Loucy (cell line): ENCODE measurements at regions not wholly inside any gene's neighbourhood (a gene's known extent, or its start where the extent isn't known, plus 50 kb on each side); places are given as distances from the start of the nearest gene placed in this dataset.

Experiments used
- H2AFZ ChIP-seq: fragments of 200-600 bp; sonication (generic); 2 replicates; pipeline ENCODE4 v1.6.0; 2016; ENCODE audit warnings: antibody characterized with exemption, mild to moderate bottlenecking, low read length, moderate library complexity
- H3F3A ChIP-seq: fragments of 200-600 bp; 2 replicates; pipeline ENCODE4 v1.6.0; 2016; ENCODE audit warnings: antibody characterized with exemption, low read depth, mild to moderate bottlenecking
- H3K27me3 ChIP-seq: fragments of 200-600 bp; sonication (generic); 2 replicates; pipeline ENCODE4 v1.6.1; 2014; ENCODE audit warnings: low read length, mild to moderate bottlenecking; ENCODE audit not compliant: insufficient read depth, poor library complexity, severe bottlenecking
- H3K36me3 ChIP-seq: fragments of 200-600 bp; sonication (generic); 2 replicates; pipeline ENCODE4 v1.6.1; 2016; ENCODE audit warnings: low read length; ENCODE audit not compliant: insufficient read depth
- H3K4me1 ChIP-seq: fragments of 200-600 bp; sonication (generic); 2 replicates; pipeline ENCODE4 v1.5.1; 2014; ENCODE audit warnings: low read length, mild to moderate bottlenecking; ENCODE audit not compliant: insufficient read depth, poor library complexity, severe bottlenecking
- H3K4me2 ChIP-seq: fragments of 200-600 bp; sonication (generic); 2 replicates; pipeline ENCODE4 v1.6.0; 2014; ENCODE audit warnings: antibody characterized with exemption, low read length, low read depth, mild to moderate bottlenecking; ENCODE audit not compliant: poor library complexity, severe bottlenecking
- H3K4me3 ChIP-seq: fragments of 200-600 bp; sonication (generic); 2 replicates; pipeline ENCODE4 v1.5.1; 2014; ENCODE audit warnings: low read length, mild to moderate bottlenecking, mixed read lengths; ENCODE audit not compliant: poor library complexity, severe bottlenecking
- H3K79me2 ChIP-seq: fragments of 200-600 bp; sonication (generic); 2 replicates; pipeline ENCODE4 v1.6.1; 2014; ENCODE audit warnings: low read length; ENCODE audit not compliant: insufficient read depth
- H3K9ac ChIP-seq: fragments of 200-600 bp; sonication (generic); 2 replicates; pipeline ENCODE4 v1.6.0; 2014; ENCODE audit warnings: mild to moderate bottlenecking, low read depth, low read length, moderate library complexity; ENCODE audit not compliant: poor library complexity, severe bottlenecking
- H3K9me2 ChIP-seq: fragments of 200-600 bp; sonication (generic); replicated peaks from 2 replicates; pipeline ENCODE4 v1.6.1; 2016; ENCODE audit warnings: low read depth, low read length, mixed read lengths
- H3K9me3 ChIP-seq: fragments of 200-600 bp; sonication (generic); 2 replicates; pipeline ENCODE4 v1.6.1; 2014; ENCODE audit warnings: mild to moderate bottlenecking, antibody characterized with exemption, low read length, low read depth; ENCODE audit not compliant: insufficient read depth
- H4K20me1 ChIP-seq: fragments of 200-600 bp; sonication (generic); 2 replicates; pipeline ENCODE4 v1.6.0; 2014; ENCODE audit warnings: antibody characterized with exemption, low read length, mild to moderate bottlenecking; ENCODE audit not compliant: insufficient read depth, poor library complexity, severe bottlenecking
- EZH2phosphoT487 ChIP-seq: fragments of 200-600 bp; IDR thresholded peaks from 2 replicates; pipeline ENCODE4 v1.6.1; 2018; ENCODE audit warnings: antibody characterized with exemption, mild to moderate bottlenecking, moderate library complexity, borderline replicate concordance
- TF ChIP-seq, protein P1 (sequence below): fragments of 200-600 bp; sonication (generic); conservative IDR thresholded peaks from 2 replicates; pipeline ENCODE4 v1.5.1; 2014; ENCODE audit warnings: mild to moderate bottlenecking, antibody characterized with exemption, low read length

DNA sequence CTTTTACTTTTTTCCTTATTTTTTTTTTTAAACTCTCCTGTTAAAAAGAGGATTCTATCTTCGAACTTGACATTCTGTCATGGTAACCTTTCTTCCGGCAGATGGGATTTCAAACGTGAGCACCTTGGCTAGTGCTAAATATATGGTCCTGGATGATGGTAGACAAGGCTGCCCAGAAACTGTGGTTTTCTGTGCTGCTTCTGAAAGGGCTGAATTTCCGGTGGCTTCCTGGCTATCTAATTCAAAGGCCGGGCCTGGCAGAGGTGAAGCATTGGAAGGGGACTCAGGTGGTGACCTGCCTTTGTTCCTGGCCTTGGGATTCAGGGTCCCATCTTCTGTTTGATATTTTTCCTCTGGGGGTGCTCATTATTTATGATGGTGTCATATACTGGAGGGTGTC is 118.6 kb upstream of the MYL2 start:
- Histone ChIP-seq H3K4me2 (no peak overlapping the region), H2AFZ (no peak overlapping the region)

DNA sequence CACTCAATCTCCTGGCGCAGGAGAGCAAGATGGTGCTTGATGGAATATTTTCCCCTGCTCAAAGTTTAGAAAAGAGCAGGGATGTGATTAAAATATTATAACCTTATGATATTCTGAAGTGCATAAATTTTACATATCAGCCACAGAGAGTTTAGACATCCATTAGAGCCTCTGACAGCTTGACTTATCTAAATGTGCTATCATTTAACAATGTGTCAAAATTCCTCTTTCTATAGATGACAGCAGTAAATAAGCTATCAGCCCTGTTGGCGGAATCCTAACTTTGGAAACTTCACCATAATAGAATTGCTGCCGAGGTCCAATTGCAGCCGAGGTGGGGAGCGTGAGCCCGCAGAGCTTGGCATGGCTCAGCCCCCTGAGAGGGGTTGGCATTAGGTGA is 117.7 kb upstream of the MYL2 start:
- Histone ChIP-seq H3K4me1 (peaks cover 10% of the 10 kb centered on the region), H3K9me3 (no peaks in the 10 kb centered on the region), H3K4me2 (no peak overlapping the region), H3K27me3 (no peaks in the 10 kb centered on the region), H3K36me3 (no peaks in the 10 kb centered on the region), H3K79me2 (no peaks in the 10 kb centered on the region), H3K9ac (no peak overlapping the region), H2AFZ (no peak overlapping the region), H3K4me3 (no peak overlapping the region), H3K9me2 (no peaks in the 10 kb centered on the region), H3F3A (no peaks in the 10 kb centered on the region), H4K20me1 (no peaks in the 10 kb centered on the region)
- TF ChIP-seq EZH2phosphoT487: no peak
- TF ChIP-seq, protein P1, sequence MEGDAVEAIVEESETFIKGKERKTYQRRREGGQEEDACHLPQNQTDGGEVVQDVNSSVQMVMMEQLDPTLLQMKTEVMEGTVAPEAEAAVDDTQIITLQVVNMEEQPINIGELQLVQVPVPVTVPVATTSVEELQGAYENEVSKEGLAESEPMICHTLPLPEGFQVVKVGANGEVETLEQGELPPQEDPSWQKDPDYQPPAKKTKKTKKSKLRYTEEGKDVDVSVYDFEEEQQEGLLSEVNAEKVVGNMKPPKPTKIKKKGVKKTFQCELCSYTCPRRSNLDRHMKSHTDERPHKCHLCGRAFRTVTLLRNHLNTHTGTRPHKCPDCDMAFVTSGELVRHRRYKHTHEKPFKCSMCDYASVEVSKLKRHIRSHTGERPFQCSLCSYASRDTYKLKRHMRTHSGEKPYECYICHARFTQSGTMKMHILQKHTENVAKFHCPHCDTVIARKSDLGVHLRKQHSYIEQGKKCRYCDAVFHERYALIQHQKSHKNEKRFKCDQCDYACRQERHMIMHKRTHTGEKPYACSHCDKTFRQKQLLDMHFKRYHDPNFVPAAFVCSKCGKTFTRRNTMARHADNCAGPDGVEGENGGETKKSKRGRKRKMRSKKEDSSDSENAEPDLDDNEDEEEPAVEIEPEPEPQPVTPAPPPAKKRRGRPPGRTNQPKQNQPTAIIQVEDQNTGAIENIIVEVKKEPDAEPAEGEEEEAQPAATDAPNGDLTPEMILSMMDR: no peak

More for the DNA sequence above, 118.6 kb upstream of the MYL2 start:
- H3K9ac ChIP-seq: no peak overlapping the region
- H3K9me3 ChIP-seq: no peaks in the 10 kb centered on the region
- H3K36me3 ChIP-seq: no peaks in the 10 kb centered on the region
- no peaks in the 10 kb centered on the region for H3F3A ChIP-seq
- peaks cover 10% of the 10 kb centered on the region for H3K4me1 ChIP-seq
- no peaks in the 10 kb centered on the region for H4K20me1 ChIP-seq
- H3K27me3 ChIP-seq: no peaks in the 10 kb centered on the region
- H3K79me2 ChIP-seq: no peaks in the 10 kb centered on the region
- TF ChIP-seq EZH2phosphoT487: no peak
- H3K4me3 ChIP-seq: no peak overlapping the region
- no peaks in the 10 kb centered on the region for H3K9me2 ChIP-seq

- Histone ChIP-seq H3K79me2 (no peaks in the 10 kb centered on the region), H3K4me3 (no peak overlapping the region), H3K4me2 (no peak overlapping the region), H3K4me1 (peaks cover 10% of the 10 kb centered on the region), H3F3A (no peaks in the 10 kb centered on the region), H3K9me3 (no peaks in the 10 kb centered on the region), H3K27me3 (no peaks in the 10 kb centered on the region), H3K9me2 (no peaks in the 10 kb centered on the region), H3K36me3 (no peaks in the 10 kb centered on the region), H3K9ac (no peak overlapping the region), H4K20me1 (no peaks in the 10 kb centered on the region), H2AFZ (no peak overlapping the region)
- no peak for TF ChIP-seq EZH2phosphoT487
- TF ChIP-seq, protein P1: no peak
Observed at GRCh38 chr12:111037047-111037446, 116.7 kb upstream of the MYL2 start.

DNA sequence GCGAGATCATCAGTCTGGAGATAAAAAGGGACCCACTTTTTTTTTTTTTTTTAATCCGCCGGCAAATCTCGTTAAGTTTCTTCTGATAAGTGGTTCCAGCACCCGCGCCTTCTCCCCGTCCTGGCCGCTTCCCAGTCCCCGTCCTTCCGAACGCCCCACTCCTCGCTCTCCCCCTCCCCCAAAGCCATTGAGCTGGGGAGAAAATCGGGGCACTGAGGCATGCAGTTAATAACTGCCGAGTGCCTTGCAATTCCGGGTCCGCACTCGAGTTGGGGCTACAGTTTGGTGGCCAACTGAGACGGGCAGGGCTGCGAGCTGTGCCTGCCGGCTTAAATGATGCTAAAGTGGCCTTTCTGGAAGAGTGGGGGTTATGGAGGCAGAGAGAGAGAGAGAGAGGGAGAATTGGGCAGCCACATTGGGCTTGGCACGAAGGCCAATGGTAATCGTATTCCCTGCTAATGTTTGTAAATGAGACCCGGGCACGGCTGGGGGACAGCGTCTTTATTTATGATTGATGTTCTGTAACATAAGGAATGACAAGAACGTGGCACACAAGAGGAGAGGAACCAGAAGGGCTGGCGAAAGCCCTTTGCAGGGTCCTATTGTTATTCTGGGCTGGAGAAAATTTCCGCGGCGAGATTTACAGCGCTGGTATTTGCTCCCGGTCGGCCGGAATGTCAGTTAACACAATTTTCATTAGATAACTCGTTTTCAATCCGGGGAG is 115.4 kb upstream of the MYL2 start:
- Histone ChIP-seq H2AFZ (no peak overlapping the region), H3K4me3 (no peak overlapping the region), H3K27me3 (no peaks in the 10 kb centered on the region)

More for the DNA sequence above, 115.4 kb upstream of the MYL2 start:
- Histone ChIP-seq H3K79me2 (no peaks in the 10 kb centered on the region), H3K4me1 (peaks cover 10% of the 10 kb centered on the region), H3F3A (no peaks in the 10 kb centered on the region), H3K36me3 (no peaks in the 10 kb centered on the region), H3K9ac (no peak overlapping the region), H3K9me3 (no peaks in the 10 kb centered on the region), H4K20me1 (no peaks in the 10 kb centered on the region), H3K4me2 (no peak overlapping the region), H3K9me2 (no peaks in the 10 kb centered on the region)
- TF ChIP-seq, protein P1: no peak
- no peak for TF ChIP-seq EZH2phosphoT487
